Progenitor cell of endocrine pancreas (in vitro differentiated cells): ENCODE measurements at regions not wholly inside any gene's neighbourhood (a gene's known extent, or its start where the extent isn't known, plus 50 kb on each side); places are given as distances from the start of the nearest gene placed in this dataset.
"Not testable (repeated sequence)": the region's sequence is repeated elsewhere in the genome, so short reads cannot be mapped to it uniquely, and the experiment has no call there.

Experiments used
- DNase-seq: peaks from one replicate; pipeline ENCODE4 v3.0.0; 2021; ENCODE audit warnings: low spot score; ENCODE audit not compliant: unreplicated experiment
- H3K27ac Mint-ChIP-seq: 2 replicates; pipeline ENCODE4 v1.8.0; 2021; ENCODE audit warnings: mild to moderate bottlenecking, moderate library complexity, mixed read lengths
- H3K27me3 Mint-ChIP-seq: 2 replicates; pipeline ENCODE4 v1.8.0; 2021; ENCODE audit warnings: mixed read lengths
- H3K36me3 Mint-ChIP-seq: 2 replicates; pipeline ENCODE4 v1.8.0; 2022; ENCODE audit warnings: mixed read lengths; ENCODE audit not compliant: insufficient read depth
- H3K4me1 Mint-ChIP-seq: 2 replicates; pipeline ENCODE4 v1.8.0; 2021; ENCODE audit warnings: low read depth, mixed read lengths
- H3K4me3 Mint-ChIP-seq: 2 replicates; pipeline ENCODE4 v1.8.0; 2021; ENCODE audit warnings: low read depth, mild to moderate bottlenecking, moderate library complexity, mixed read lengths
- H3K9me3 Mint-ChIP-seq: 2 replicates; pipeline ENCODE4 v1.8.0; 2021; ENCODE audit warnings: low read depth, mixed read lengths
- CTCF ChIP-seq: fragments of 200-600 bp; sonication (generic); IDR thresholded peaks from one replicate; pipeline ENCODE4 v1.5.0; 2021; ENCODE audit warnings: antibody characterized with exemption, mild to moderate bottlenecking; ENCODE audit not compliant: unreplicated experiment

GRCh38 chr9:28456861-28457260 lies 883.6 kb upstream of the C9orf72 start:
- no peak for DNase-seq
- H3K36me3 Mint-ChIP-seq = no peaks in the 10 kb centered on the region
- no peaks in the 10 kb centered on the region for H3K27me3 Mint-ChIP-seq

GRCh38 chr9:28464481-28465216 lies 891.4 kb upstream of the C9orf72 start:
- DNase-seq = no peak
- Mint-ChIP-seq H3K36me3 (no peaks in the 10 kb centered on the region), H3K27me3 (no peaks in the 10 kb centered on the region), H3K9me3 (peaks cover 11% of the 10 kb centered on the region), H3K4me1 (peaks cover 6% of the 10 kb centered on the region), H3K27ac (no peak overlapping the region), H3K4me3 (no peak overlapping the region)
- TF ChIP-seq CTCF = no peak

More at GRCh38 chr9:28456861-28457260, 883.6 kb upstream of the C9orf72 start:
- Mint-ChIP-seq H3K4me3 (no peak overlapping the region), H3K9me3 (no peaks in the 10 kb centered on the region), H3K27ac (no peak overlapping the region), H3K4me1 (peaks cover 5% of the 10 kb centered on the region)
- TF ChIP-seq CTCF = no peak

GRCh38 chr9:28471261-28471660 lies 898.0 kb upstream of the C9orf72 start:
- no peak for TF ChIP-seq CTCF
- Mint-ChIP-seq H3K9me3 (no peaks in the 10 kb centered on the region), H3K36me3 (no peaks in the 10 kb centered on the region), H3K4me3 (no peak overlapping the region), H3K27me3 (no peaks in the 10 kb centered on the region), H3K27ac (no peak overlapping the region), H3K4me1 (peaks cover 2% of the 10 kb centered on the region)
- no peak for DNase-seq

- no peaks in the 10 kb centered on the region for H3K27me3 Mint-ChIP-seq
- H3K36me3 Mint-ChIP-seq = no peaks in the 10 kb centered on the region
- H3K4me3 Mint-ChIP-seq = no peak overlapping the region
Measured at GRCh38 chr9:28487561-28487960, 914.3 kb upstream of the C9orf72 start.

GRCh38 chr9:28491121-28491520 lies 917.8 kb upstream of the C9orf72 start:
- Mint-ChIP-seq H3K4me3 (no peak overlapping the region), H3K9me3 (peaks cover 6% of the 10 kb centered on the region), H3K27ac (no peak overlapping the region), H3K27me3 (no peaks in the 10 kb centered on the region), H3K36me3 (no peaks in the 10 kb centered on the region), H3K4me1 (no peaks in the 10 kb centered on the region)
- DNase-seq = no peak
- TF ChIP-seq CTCF = no peak

More at GRCh38 chr9:28487561-28487960, 914.3 kb upstream of the C9orf72 start:
- Mint-ChIP-seq H3K27ac (no peak overlapping the region), H3K4me1 (no peaks in the 10 kb centered on the region), H3K9me3 (no peaks in the 10 kb centered on the region)
- no peak for TF ChIP-seq CTCF
- no peak for DNase-seq

GRCh38 chr9:28498168-28498567 lies 924.9 kb upstream of the C9orf72 start:
- peaks cover 13% of the 10 kb centered on the region for H3K9me3 Mint-ChIP-seq

More at GRCh38 chr9:28498168-28498567, 924.9 kb upstream of the C9orf72 start:
- H3K4me1 Mint-ChIP-seq, DNase-seq, H3K27me3 Mint-ChIP-seq, H3K27ac Mint-ChIP-seq, H3K36me3 Mint-ChIP-seq, H3K4me3 Mint-ChIP-seq: not testable (repeated sequence)
